Left lung (tissue), 4 donors: ENCODE measurements at regions not wholly inside any gene's neighbourhood (a gene's known extent, or its start where the extent isn't known, plus 50 kb on each side); places are given as distances from the start of the nearest gene placed in this dataset.

ENCODE experiments used
- ATAC-seq: fragments of 200-7000 bp; cut with Tn5 transposase; one replicate; pipeline ENCODE4 v1.9.1; 2020; ENCODE audit warnings: moderate library complexity
- DNase-seq, 4 donors: peaks; one replicate each; pipeline ENCODE4 v3.0.0-alpha.2; 2013 to 2020
- H3K27ac ChIP-seq, 2 donors: fragments of 200-600 bp; sonication (generic) in 1 of 2; one replicate each; pipeline versions ENCODE4 v1.5.0 to v1.8.0; 2020 to 2021
- H3K27me3 ChIP-seq, 2 donors: fragments of 200-600 bp; sonication (generic) in 1 of 2; one replicate each; pipeline versions ENCODE4 v1.5.0 to v1.8.0; 2020 to 2021
- H3K36me3 ChIP-seq, 2 donors: fragments of 200-600 bp; sonication (generic) in 1 of 2; one replicate each; pipeline versions ENCODE4 v1.5.0 to v1.8.0; 2020 to 2021
- H3K4me1 ChIP-seq, 2 donors: fragments of 200-600 bp; one replicate each; pipeline ENCODE4 v1.8.0; 2021
- H3K4me3 ChIP-seq, 2 donors: fragments of 200-600 bp; sonication (generic) in 1 of 2; one replicate each; pipeline versions ENCODE4 v1.5.0 to v1.8.0; 2020 to 2021; ENCODE audit warnings: mild to moderate bottlenecking in 1 of 2
- H3K9me3 ChIP-seq, 2 donors: fragments of 200-600 bp; sonication (generic) in 1 of 2; one replicate each; pipeline versions ENCODE4 v1.5.0 to v1.8.0; 2020 to 2021
- CTCF ChIP-seq, 2 donors: fragments of 200-600 bp; sonication (generic) in 1 of 2; IDR thresholded peaks; one replicate each; pipeline versions ENCODE4 v1.5.0 to v1.8.0; 2021; ENCODE audit warnings: antibody characterized with exemption in 2 of 2
- intact Hi-C, 2 donors: fragments of 100-400 bp; cut with DNase I; formaldehyde crosslinking; loops; one replicate each; pipeline versions ENCODE4 v1.11.2 to v1.14.2; 2022
- donor health status: DM: no; HTN: yes; CAD: no.
- donor health status: DM: no; HTN: no; CAD: no.

GRCh38 chr2:226558418-226558817 lies 241.2 kb downstream of the IRS1 start:
- no peaks in the 10 kb centered on the region for H3K36me3 ChIP-seq
- TF ChIP-seq CTCF (IDR thresholded peaks at IDR 0.05), result no peak
- DNase-seq (no peak), ATAC-seq (no peak)
- intact Hi-C loops, result no loop called here
- H3K4me3 ChIP-seq, result no peak overlapping the region
- no peaks in the 10 kb centered on the region for H3K27me3 ChIP-seq
- no peak overlapping the region for H3K27ac ChIP-seq
- H3K4me1 ChIP-seq, result no peaks in the 10 kb centered on the region
- H3K9me3 ChIP-seq, result no peaks in the 10 kb centered on the region

GRCh38 chr2:226556050-226556449 lies 243.6 kb downstream of the IRS1 start:
- Histone ChIP-seq H3K27ac (no peak overlapping the region), H3K9me3 (no peaks in the 10 kb centered on the region), H3K36me3 (no peaks in the 10 kb centered on the region), H3K27me3 (no peaks in the 10 kb centered on the region), H3K4me1 (no peaks in the 10 kb centered on the region), H3K4me3 (no peak overlapping the region)
- no peak for TF ChIP-seq CTCF (IDR thresholded peaks at IDR 0.05)
- no peak for DNase-seq
- intact Hi-C loops, result no loop called here
- ATAC-seq, result no peak

DNA sequence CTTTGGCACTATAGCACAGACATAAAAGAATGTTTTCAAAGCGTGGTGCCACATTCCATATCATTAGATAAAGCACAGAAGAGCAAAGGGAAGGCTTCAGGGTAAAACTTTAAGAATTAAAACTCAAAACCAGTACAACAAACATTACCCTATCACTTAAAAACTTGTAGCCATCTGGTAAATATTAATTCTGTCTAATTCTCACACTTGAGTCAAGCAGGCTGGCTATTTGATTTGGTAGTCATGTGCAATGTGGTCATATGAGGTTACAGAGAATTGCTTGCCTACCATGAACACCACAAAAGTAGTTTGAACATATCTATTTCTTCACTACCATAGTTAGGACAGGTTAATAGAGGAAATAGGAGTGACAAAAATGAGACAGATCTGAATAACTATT lies 244.9 kb downstream of the IRS1 start:
- no peak overlapping the region for H3K27ac ChIP-seq
- no peaks in the 10 kb centered on the region for H3K36me3 ChIP-seq
- ATAC-seq, result peak; percentile 66
- H3K27me3 ChIP-seq, result no peaks in the 10 kb centered on the region
- H3K4me1 ChIP-seq, result no peaks in the 10 kb centered on the region
- H3K4me3 ChIP-seq, result no peak overlapping the region
- no peak for DNase-seq
- no peaks in the 10 kb centered on the region for H3K9me3 ChIP-seq
- intact Hi-C loops, result no loop called here
- no peak for TF ChIP-seq CTCF (IDR thresholded peaks at IDR 0.05)

DNA sequence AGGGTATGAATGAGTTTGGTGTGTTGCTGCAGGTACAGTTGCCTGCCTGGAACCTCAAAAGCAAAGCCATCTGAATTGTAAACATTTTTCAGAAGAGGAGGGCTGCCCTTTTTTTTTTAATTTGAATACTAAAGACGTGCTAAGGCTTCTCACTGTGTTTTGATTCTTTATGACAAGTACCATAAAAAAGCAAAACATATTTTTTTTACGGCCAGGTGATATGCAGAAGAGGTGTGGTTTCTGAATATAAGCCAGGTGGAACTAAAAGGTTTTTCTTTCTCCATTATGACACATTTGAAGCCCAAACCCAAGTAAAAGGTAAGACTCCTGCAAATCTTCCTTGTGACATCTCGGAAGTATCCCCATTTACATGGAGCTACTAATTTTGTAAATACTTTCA lies 246.3 kb downstream of the IRS1 start:
- ATAC-seq (no peak), DNase-seq (no peak)
- Histone ChIP-seq H3K36me3 (no peaks in the 10 kb centered on the region), H3K27me3 (no peaks in the 10 kb centered on the region), H3K4me3 (no peak overlapping the region), H3K4me1 (no peaks in the 10 kb centered on the region), H3K9me3 (no peaks in the 10 kb centered on the region), H3K27ac (no peak overlapping the region)
- intact Hi-C loops, result no loop called here
- TF ChIP-seq CTCF (IDR thresholded peaks at IDR 0.05), result no peak

GRCh38 chr2:226552571-226553285 lies 246.9 kb downstream of the IRS1 start:
- Histone ChIP-seq H3K27ac (no peak overlapping the region), H3K4me1 (no peaks in the 10 kb centered on the region), H3K36me3 (no peaks in the 10 kb centered on the region), H3K9me3 (no peaks in the 10 kb centered on the region), H3K27me3 (no peaks in the 10 kb centered on the region), H3K4me3 (no peak overlapping the region)
- intact Hi-C loops, result no loop called here
- no peak for DNase-seq
- ATAC-seq, result no peak
- no peak for TF ChIP-seq CTCF (IDR thresholded peaks at IDR 0.05)
